ENCODE measurements at regions not wholly inside any gene's neighbourhood (a gene's known extent, or its start where the extent isn't known, plus 50 kb on each side); places are given as distances from the start of the nearest gene placed in this dataset.

GRCh38 chr6:27056615-27057014 is 190.9 kb upstream of the PRSS16 start:
- no peak overlapping the region for H3K18ac ChIP-seq (ENCODE audit: insufficient read length, low read depth, low read length)
- H3K4ac ChIP-seq (ENCODE audit: low read depth, low read length): no peak overlapping the region
- H2AK5ac ChIP-seq (ENCODE audit: insufficient read length, low read length): no peak overlapping the region
- H3K27me3 ChIP-seq (ENCODE audit: insufficient read depth, low read length): no peaks in the 10 kb centered on the region
- no peak for DNase-seq
- no peak overlapping the region for H2BK20ac ChIP-seq (ENCODE audit: low read depth, low read length, poor library complexity, severe bottlenecking)
- no peaks in the 10 kb centered on the region for H3K4me1 ChIP-seq (ENCODE audit: insufficient read depth, low read length)
- Mint-ChIP-seq H3K4me3 (no peak overlapping the region), H3K36me3 (ENCODE audit: insufficient read depth in 1 of 3, low read depth in 3 of 3) (no peaks in the 10 kb centered on the region), H3K27me3 (ENCODE audit: low read depth) (peaks cover 3% of the 10 kb centered on the region; the same call in 1 of the 2 replicates), H3K27ac (no peak overlapping the region), H3K9me3 (no peaks in the 10 kb centered on the region), H3K4me1 (peaks cover 3 to 5% of the 10 kb centered on the region in 2 experiments)
- no peak for TF ChIP-seq CTCF (conservative IDR thresholded peaks at IDR 0.05)
- H3K9me3 ChIP-seq (ENCODE audit: control insufficient read depth, low read depth, low read length): no peaks in the 10 kb centered on the region
- no peak overlapping the region for H3K14ac ChIP-seq (ENCODE audit: insufficient read depth, low read length)
- no peak overlapping the region for H3K27ac ChIP-seq (ENCODE audit: insufficient read length, low read depth, low read length)
- no peaks in the 10 kb centered on the region for H4K20me1 ChIP-seq (ENCODE audit: control insufficient read depth, insufficient read depth, insufficient read length)
- no peak overlapping the region for H3K4me2 ChIP-seq (ENCODE audit: insufficient read depth, insufficient read length, low read length)
- no peak overlapping the region for H3K56ac ChIP-seq (ENCODE audit: insufficient read length, low read depth, low read length)
- H4K91ac ChIP-seq (ENCODE audit: insufficient read length, low read depth, low read length): no peak overlapping the region
- H3T11ph ChIP-seq (ENCODE audit: low read length): no peak overlapping the region
- WGBS (ENCODE audit: extremely low coverage, insufficient read length, low lambda C conversion rate): no CpG with 5 or more reads among the region's 1 CpG
- H2BK12ac ChIP-seq (ENCODE audit: insufficient read length, low read depth, low read length): no peak overlapping the region
- no peak overlapping the region for H4K8ac ChIP-seq (replicated peaks; ENCODE audit: insufficient read length, low read depth, low read length)
- no peaks in the 10 kb centered on the region for H3K79me2 ChIP-seq (ENCODE audit: insufficient read depth, low read length)
- no peak overlapping the region for H2BK120ac ChIP-seq (ENCODE audit: low read depth, low read length, poor library complexity, severe bottlenecking)
- H2BK5ac ChIP-seq (ENCODE audit: insufficient read length, low read length): no peak overlapping the region
- no peak overlapping the region for H2BK15ac ChIP-seq (ENCODE audit: low read depth, low read length)
- H3K23me2 ChIP-seq (ENCODE audit: insufficient read length, low read depth, low read length, poor library complexity, severe bottlenecking): no peaks in the 10 kb centered on the region
- H4K5ac ChIP-seq (ENCODE audit: insufficient read length, low read depth, low read length): no peak overlapping the region
- no peak overlapping the region for H3K23ac ChIP-seq (ENCODE audit: insufficient read length, low read depth, low read length)
- no peaks in the 10 kb centered on the region for H3K79me1 ChIP-seq (ENCODE audit: insufficient read depth, low read depth, low read length, poor library complexity, severe bottlenecking)
- H3K9ac ChIP-seq (ENCODE audit: extremely low read depth, insufficient read length, low read length): no peak overlapping the region
- H2AFZ ChIP-seq (ENCODE audit: low read length): no peak overlapping the region
